ENCODE measurements at regions not wholly inside any gene's neighbourhood (a gene's known extent, or its start where the extent isn't known, plus 50 kb on each side); places are given as distances from the start of the nearest gene placed in this dataset.

GRCh38 chr22:49482811-49483210 lies 344.9 kb downstream of the BRD1 start:
- TF ChIP-seq ZFX (IDR thresholded peaks at IDR 0.05) (no peak), CEBPB (IDR thresholded peaks at IDR 0.05; ENCODE audit: low read depth) (no peak), MAX (IDR thresholded peaks at IDR 0.05) (no peak), JUND (IDR thresholded peaks at IDR 0.05) (no peak), ZBTB33 (IDR thresholded peaks at IDR 0.05; ENCODE audit: extremely low read depth, insufficient replicate concordance, low read length) (no peak), SRF (IDR thresholded peaks at IDR 0.05; ENCODE audit: low read depth) (no peak), CBX3 (IDR thresholded peaks at IDR 0.05; ENCODE audit: low read depth) (no peak), POLR2A (IDR thresholded peaks at IDR 0.05; ENCODE audit: borderline replicate concordance, extremely low read depth, insufficient read depth, insufficient read length) (no peak), EZH2 (IDR thresholded peaks at IDR 0.05) (no peak), ZNF274 (IDR thresholded peaks at IDR 0.05; ENCODE audit: low read depth, low read length) (no peak), ATF3 (IDR thresholded peaks at IDR 0.05) (no peak), EZH2phosphoT487 (IDR thresholded peaks at IDR 0.05; ENCODE audit: borderline replicate concordance) (no peak), SP1 (IDR thresholded peaks at IDR 0.05; ENCODE audit: low read depth) (no peak), YY1 (IDR thresholded peaks at IDR 0.05; ENCODE audit: extremely low read depth, insufficient replicate concordance, low read depth, low read length) (no peak), RAD21 (IDR thresholded peaks at IDR 0.05; ENCODE audit: low read depth) (no peak), REST (IDR thresholded peaks at IDR 0.05; ENCODE audit: low read depth) (no peak), CTCF (IDR thresholded peaks at IDR 0.05 in 2 of 3, conservative IDR thresholded peaks at IDR 0.05 in 1 of 3; ENCODE audit: borderline replicate concordance in 1 of 3, insufficient read depth in 1 of 3, low read depth in 2 of 3, low read length in 2 of 3) (no peak), ELF1 (IDR thresholded peaks at IDR 0.05; ENCODE audit: borderline replicate concordance, low read depth) (no peak)
- Histone ChIP-seq H3K27me3 (ENCODE audit: insufficient read depth, low read length) (no peaks in the 10 kb centered on the region), H3K27ac (ENCODE audit: low read depth, low read length) (no peak overlapping the region), H3K9me3 (ENCODE audit: control insufficient read depth in 1 of 2, insufficient read depth in 1 of 2, low read depth in 1 of 2, low read length in 2 of 2) (no peaks in the 10 kb centered on the region), H3K36me3 (ENCODE audit: control insufficient read depth in 1 of 2, insufficient read depth in 2 of 2, low read length in 2 of 2) (no peaks in the 10 kb centered on the region), H3K9me2 (ENCODE audit: insufficient read depth) (no peaks in the 10 kb centered on the region), H3K4me2 (ENCODE audit: low read length) (no peak overlapping the region), H3K9ac (ENCODE audit: low read length) (no peak overlapping the region), H3K4me1 (ENCODE audit: control insufficient read depth in 1 of 2, insufficient read depth in 2 of 2, low read length in 2 of 2) (peaks cover 7 to 20% of the 10 kb centered on the region in 2 experiments), H2AFZ (ENCODE audit: low read depth, low read length, poor library complexity, severe bottlenecking) (no peak overlapping the region), H4K20me1 (ENCODE audit: insufficient read depth) (no peaks in the 10 kb centered on the region), H3K79me2 (ENCODE audit: insufficient read depth, low read length) (0 out of 2 replicates have a peak, but pooled peaks cover 4% of the 10 kb centered on the region), H3K4me3 (replicated peaks in 1 of 2; ENCODE audit: low read depth in 1 of 2, low read length in 2 of 2) (no peak overlapping the region)
- no peak for DNase-seq (ENCODE audit: low read depth, low spot score)
- no peak for ATAC-seq
- RAD21 ChIA-PET (ENCODE audit: low non-redundant PET in 1 of 2, low total read pairs in 2 of 2, uncharacterized antibody in 2 of 2, unreplicated experiment in 2 of 2): no interaction called here
- CTCF ChIA-PET: no interaction called here
- POLR2A ChIA-PET: no interaction called here
- BruUV-seq (replicated peaks): no TSS peak
- intact Hi-C loops (cut with micrococcal nuclease): no loop called here
